Liver (tissue), 8 donors: ENCODE measurements at regions not wholly inside any gene's neighbourhood (a gene's known extent, or its start where the extent isn't known, plus 50 kb on each side); places are given as distances from the start of the nearest gene placed in this dataset.
A peak's percentile ranks its signal among the peaks of the same experiment; 100 is the strongest.

Experiments used
- DNase-seq: peaks from one replicate; pipeline ENCODE4 v3.0.0-alpha.2; 2017; ENCODE audit warnings: low spot score
- H3K27ac ChIP-seq, 2 donors: one replicate each; pipeline ENCODE4 v1.7.0; 2013; ENCODE audit warnings: inconsistent platforms in 2 of 2, low read length in 2 of 2, control low read depth in 1 of 2, low read depth in 1 of 2, mild to moderate bottlenecking in 1 of 2
- H3K27me3 ChIP-seq, 4 donors: one replicate each; pipeline versions ENCODE4 v1.6.1 to v1.7.0; 2013; ENCODE audit warnings: low read length in 3 of 4, inconsistent platforms in 1 of 4, mild to moderate bottlenecking in 1 of 4, moderate library complexity in 1 of 4; ENCODE audit not compliant: control insufficient read depth in 4 of 4, insufficient read depth in 4 of 4
- H3K36me3 ChIP-seq, 4 donors: one replicate each; pipeline versions ENCODE4 v1.6.1 to v1.7.0; 2013; ENCODE audit warnings: low read length in 3 of 4, mild to moderate bottlenecking in 3 of 4, low read depth in 1 of 4, moderate library complexity in 1 of 4; ENCODE audit not compliant: control insufficient read depth in 4 of 4, insufficient read depth in 3 of 4
- H3K4me1 ChIP-seq, 4 donors: one replicate each; pipeline versions ENCODE4 v1.6.1 to v1.7.0; 2013; ENCODE audit warnings: low read length in 3 of 4, mild to moderate bottlenecking in 3 of 4, moderate library complexity in 1 of 4; ENCODE audit not compliant: control insufficient read depth in 4 of 4, insufficient read depth in 4 of 4
- H3K4me3 ChIP-seq, 3 donors: one replicate each; pipeline versions ENCODE4 v1.6.1 to v1.7.0; 2013; ENCODE audit warnings: low read length in 3 of 3, control low read depth in 1 of 3, low read depth in 1 of 3, mild to moderate bottlenecking in 1 of 3
- H3K9ac ChIP-seq, 2 donors: one replicate each; pipeline ENCODE4 v1.7.0; 2013; ENCODE audit warnings: low read length in 2 of 2, mild to moderate bottlenecking in 2 of 2, moderate library complexity in 2 of 2, control low read depth in 1 of 2, low read depth in 1 of 2
- H3K9me3 ChIP-seq, 4 donors: one replicate each; pipeline versions ENCODE4 v1.6.1 to v1.7.0; 2013; ENCODE audit warnings: low read length in 3 of 4; ENCODE audit not compliant: control insufficient read depth in 4 of 4
- CTCF ChIP-seq: fragments of 150-350 bp; IDR thresholded peaks from 2 replicates; pipeline ENCODE4 v1.5.1; 2017; ENCODE audit warnings: improper control_type of control experiment, low read depth, low read length; ENCODE audit not compliant: missing input control
- EGR1 ChIP-seq, 2 donors: IDR thresholded peaks; 2 replicates each; pipeline ENCODE4 v1.6.1; 2016 to 2018; ENCODE audit warnings: antibody characterized with exemption in 2 of 2, low read depth in 2 of 2
- FOXA1 ChIP-seq: IDR thresholded peaks from 2 replicates; pipeline ENCODE4 v1.6.1; 2016; ENCODE audit warnings: antibody characterized with exemption
- FOXA2 ChIP-seq: IDR thresholded peaks from 2 replicates; pipeline ENCODE4 v1.6.1; 2016; ENCODE audit warnings: antibody characterized with exemption
- GABPA ChIP-seq, 2 donors: IDR thresholded peaks in 1 of 2; conservative IDR thresholded peaks in 1 of 2; 2 replicates each; pipeline ENCODE4 v1.6.1; 2016; ENCODE audit warnings: antibody characterized with exemption in 2 of 2, mild to moderate bottlenecking in 1 of 2, moderate library complexity in 1 of 2
- HNF4G ChIP-seq: IDR thresholded peaks from 2 replicates; pipeline ENCODE4 v1.6.1; 2016; ENCODE audit warnings: antibody characterized with exemption
- JUND ChIP-seq, 2 donors: IDR thresholded peaks; 2 replicates each; pipeline ENCODE4 v1.6.1; 2016; ENCODE audit warnings: antibody characterized with exemption in 2 of 2
- NR2F2 ChIP-seq: IDR thresholded peaks from 2 replicates; pipeline ENCODE4 v1.6.1; 2016; ENCODE audit warnings: antibody characterized with exemption
- RAD21 ChIP-seq, 2 donors: IDR thresholded peaks; 2 replicates each; pipeline ENCODE4 v1.6.1; 2016; ENCODE audit warnings: antibody characterized with exemption in 2 of 2, mild to moderate bottlenecking in 2 of 2
- RXRA ChIP-seq, 2 donors: IDR thresholded peaks; 2 replicates each; pipeline ENCODE4 v1.6.1; 2017 to 2018; ENCODE audit warnings: antibody characterized with exemption in 2 of 2, mild to moderate bottlenecking in 1 of 2
- SP1 ChIP-seq: IDR thresholded peaks from 2 replicates; pipeline ENCODE4 v1.6.1; 2018; ENCODE audit warnings: antibody characterized with exemption, mild to moderate bottlenecking
- TAF1 ChIP-seq: conservative IDR thresholded peaks from 2 replicates; pipeline ENCODE4 v1.6.1; 2016; ENCODE audit warnings: antibody characterized with exemption, mild to moderate bottlenecking
- YY1 ChIP-seq: IDR thresholded peaks from 2 replicates; pipeline ENCODE4 v1.6.1; 2016; ENCODE audit warnings: antibody characterized with exemption, mild to moderate bottlenecking
- WGBS: extraction: QIAGEN DNeasy Blood & Tissue Kit; methylation state at CpG from one replicate; pipeline ENCODE4 v1.1.7; 2013; 5-methylcytosine and 5-hydroxymethylcytosine counted together
- TF ChIP-seq, protein P1 (sequence below): IDR thresholded peaks from 2 replicates; pipeline ENCODE4 v1.6.1; 2016; ENCODE audit warnings: antibody characterized with exemption
- TF ChIP-seq, protein P2 (sequence below): IDR thresholded peaks from 2 replicates; pipeline ENCODE4 v1.6.1; 2016; ENCODE audit warnings: antibody characterized with exemption
- TF ChIP-seq, protein P3 (sequence below): IDR thresholded peaks from 2 replicates; pipeline ENCODE4 v1.6.1; 2016; ENCODE audit warnings: antibody characterized with exemption
- TF ChIP-seq, protein P4 (sequence below): IDR thresholded peaks from 2 replicates; pipeline ENCODE4 v1.6.1; 2016; ENCODE audit warnings: antibody characterized with exemption, mild to moderate bottlenecking
- donor health status: healthy.
- donor health status: healthy.
- donor health status: healthy.
- donor health status: healthy.
- donor health status: healthy.

DNA sequence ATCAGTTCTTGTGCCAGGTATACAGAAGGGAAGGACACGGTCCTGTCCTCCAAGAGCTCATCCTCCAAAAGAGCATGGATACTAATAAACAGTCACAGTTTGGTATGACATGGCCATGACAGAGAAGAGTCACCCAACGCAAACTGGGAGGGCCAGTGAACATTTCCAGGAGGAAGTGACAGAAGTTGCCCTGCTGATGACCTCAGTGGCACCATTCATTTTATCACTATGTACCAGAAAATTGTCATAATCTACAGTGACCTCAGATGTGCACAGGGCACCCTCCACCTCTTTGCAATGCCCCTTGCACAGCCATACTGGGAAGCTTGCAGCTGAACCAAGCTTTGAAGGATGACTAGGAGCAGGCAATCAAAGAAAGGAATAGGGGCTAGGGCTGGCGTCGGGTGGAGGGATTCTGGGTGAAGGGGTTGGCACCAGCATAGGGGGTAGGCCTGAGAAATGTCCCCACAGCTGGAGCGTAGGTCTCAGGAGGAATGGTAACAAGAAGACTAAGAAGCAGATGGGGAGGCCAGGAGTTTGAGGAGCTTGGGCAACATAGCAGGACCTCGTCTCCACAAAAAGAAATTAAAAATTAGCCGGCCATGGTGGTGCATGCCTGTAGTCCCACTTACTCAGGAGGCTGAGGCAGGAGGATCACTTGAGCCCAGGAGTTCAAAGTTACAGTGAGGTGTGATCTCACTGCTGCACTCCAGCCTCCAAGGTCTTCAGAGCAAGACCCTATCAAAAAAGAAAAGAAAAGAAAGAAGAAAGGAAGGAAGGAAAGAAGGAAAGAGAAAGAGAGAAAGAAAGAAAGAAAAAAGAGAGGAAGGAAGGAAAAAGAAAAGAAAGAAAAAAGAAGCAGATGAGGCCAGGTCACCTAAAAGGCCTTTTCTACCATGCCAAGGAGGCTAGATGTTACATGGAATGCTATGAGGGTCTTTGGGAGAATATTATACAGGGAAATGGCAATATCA, 65.3 kb upstream of the SNX9 start:
- Histone ChIP-seq H3K9me3 (no peaks in the 10 kb centered on the region), H3K36me3 (no peaks in the 10 kb centered on the region), H3K9ac (no peak overlapping the region), H3K4me1 (peaks cover 0 to 10% (median 7%) of the 10 kb centered on the region in 4 donors), H3K27me3 (no peaks in the 10 kb centered on the region), H3K27ac (no peak overlapping the region), H3K4me3 (no peak overlapping the region)
- TF ChIP-seq, protein P1, sequence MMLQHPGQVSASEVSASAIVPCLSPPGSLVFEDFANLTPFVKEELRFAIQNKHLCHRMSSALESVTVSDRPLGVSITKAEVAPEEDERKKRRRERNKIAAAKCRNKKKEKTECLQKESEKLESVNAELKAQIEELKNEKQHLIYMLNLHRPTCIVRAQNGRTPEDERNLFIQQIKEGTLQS: no peak
- TF ChIP-seq EGR1 (IDR thresholded peaks at IDR 0.05; ENCODE audit: low read depth in 2 of 2) (no peak), RAD21 (IDR thresholded peaks at IDR 0.05) (no peak), SP1 (no peak), FOXA2 (no peak), HNF4G (no peak), RXRA (IDR thresholded peaks at IDR 0.05) (no peak), TAF1 (no peak), JUND (IDR thresholded peaks at IDR 0.05) (no peak), CTCF (no peak), FOXA1 (no peak), GABPA (IDR thresholded peaks at IDR 0.05 in 1 of 2, conservative IDR thresholded peaks at IDR 0.05 in 1 of 2) (no peak)
- TF ChIP-seq, protein P2, sequence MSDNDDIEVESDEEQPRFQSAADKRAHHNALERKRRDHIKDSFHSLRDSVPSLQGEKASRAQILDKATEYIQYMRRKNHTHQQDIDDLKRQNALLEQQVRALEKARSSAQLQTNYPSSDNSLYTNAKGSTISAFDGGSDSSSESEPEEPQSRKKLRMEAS: no peak
- TF ChIP-seq, protein P3, sequence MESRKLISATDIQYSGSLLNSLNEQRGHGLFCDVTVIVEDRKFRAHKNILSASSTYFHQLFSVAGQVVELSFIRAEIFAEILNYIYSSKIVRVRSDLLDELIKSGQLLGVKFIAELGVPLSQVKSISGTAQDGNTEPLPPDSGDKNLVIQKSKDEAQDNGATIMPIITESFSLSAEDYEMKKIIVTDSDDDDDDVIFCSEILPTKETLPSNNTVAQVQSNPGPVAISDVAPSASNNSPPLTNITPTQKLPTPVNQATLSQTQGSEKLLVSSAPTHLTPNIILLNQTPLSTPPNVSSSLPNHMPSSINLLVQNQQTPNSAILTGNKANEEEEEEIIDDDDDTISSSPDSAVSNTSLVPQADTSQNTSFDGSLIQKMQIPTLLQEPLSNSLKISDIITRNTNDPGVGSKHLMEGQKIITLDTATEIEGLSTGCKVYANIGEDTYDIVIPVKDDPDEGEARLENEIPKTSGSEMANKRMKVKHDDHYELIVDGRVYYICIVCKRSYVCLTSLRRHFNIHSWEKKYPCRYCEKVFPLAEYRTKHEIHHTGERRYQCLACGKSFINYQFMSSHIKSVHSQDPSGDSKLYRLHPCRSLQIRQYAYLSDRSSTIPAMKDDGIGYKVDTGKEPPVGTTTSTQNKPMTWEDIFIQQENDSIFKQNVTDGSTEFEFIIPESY: no peak
- no peak for DNase-seq
- 89% methylated on average over 7 of the region's 7 CpGs for WGBS

- Histone ChIP-seq H3K27me3 (no peaks in the 10 kb centered on the region), H3K9ac (no peak overlapping the region), H3K36me3 (no peaks in the 10 kb centered on the region), H3K27ac (no peak overlapping the region), H3K4me3 (no peak overlapping the region), H3K4me1 (peaks cover 0 to 10% (median 7%) of the 10 kb centered on the region in 4 donors), H3K9me3 (no peaks in the 10 kb centered on the region)
- DNase-seq: no peak
- WGBS: 85% methylated on average over 7 of the region's 7 CpGs
- TF ChIP-seq, protein P2: peak; percentile 16
- TF ChIP-seq FOXA1 (no peak), GABPA (IDR thresholded peaks at IDR 0.05 in 1 of 2, conservative IDR thresholded peaks at IDR 0.05 in 1 of 2) (no peak), YY1 (no peak), JUND (IDR thresholded peaks at IDR 0.05) (no peak), NR2F2 (peak; percentile 61), RXRA (IDR thresholded peaks at IDR 0.05) (no peak), HNF4G (no peak), EGR1 (IDR thresholded peaks at IDR 0.05; ENCODE audit: low read depth in 2 of 2) (no peak)
- TF ChIP-seq, protein P3: no peak
- TF ChIP-seq, protein P4, sequence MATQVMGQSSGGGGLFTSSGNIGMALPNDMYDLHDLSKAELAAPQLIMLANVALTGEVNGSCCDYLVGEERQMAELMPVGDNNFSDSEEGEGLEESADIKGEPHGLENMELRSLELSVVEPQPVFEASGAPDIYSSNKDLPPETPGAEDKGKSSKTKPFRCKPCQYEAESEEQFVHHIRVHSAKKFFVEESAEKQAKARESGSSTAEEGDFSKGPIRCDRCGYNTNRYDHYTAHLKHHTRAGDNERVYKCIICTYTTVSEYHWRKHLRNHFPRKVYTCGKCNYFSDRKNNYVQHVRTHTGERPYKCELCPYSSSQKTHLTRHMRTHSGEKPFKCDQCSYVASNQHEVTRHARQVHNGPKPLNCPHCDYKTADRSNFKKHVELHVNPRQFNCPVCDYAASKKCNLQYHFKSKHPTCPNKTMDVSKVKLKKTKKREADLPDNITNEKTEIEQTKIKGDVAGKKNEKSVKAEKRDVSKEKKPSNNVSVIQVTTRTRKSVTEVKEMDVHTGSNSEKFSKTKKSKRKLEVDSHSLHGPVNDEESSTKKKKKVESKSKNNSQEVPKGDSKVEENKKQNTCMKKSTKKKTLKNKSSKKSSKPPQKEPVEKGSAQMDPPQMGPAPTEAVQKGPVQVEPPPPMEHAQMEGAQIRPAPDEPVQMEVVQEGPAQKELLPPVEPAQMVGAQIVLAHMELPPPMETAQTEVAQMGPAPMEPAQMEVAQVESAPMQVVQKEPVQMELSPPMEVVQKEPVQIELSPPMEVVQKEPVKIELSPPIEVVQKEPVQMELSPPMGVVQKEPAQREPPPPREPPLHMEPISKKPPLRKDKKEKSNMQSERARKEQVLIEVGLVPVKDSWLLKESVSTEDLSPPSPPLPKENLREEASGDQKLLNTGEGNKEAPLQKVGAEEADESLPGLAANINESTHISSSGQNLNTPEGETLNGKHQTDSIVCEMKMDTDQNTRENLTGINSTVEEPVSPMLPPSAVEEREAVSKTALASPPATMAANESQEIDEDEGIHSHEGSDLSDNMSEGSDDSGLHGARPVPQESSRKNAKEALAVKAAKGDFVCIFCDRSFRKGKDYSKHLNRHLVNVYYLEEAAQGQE: no peak
These were observed 64.5 kb upstream of the SNX9 start for GRCh38 chr6:157758516-157759023.
